NCI-H1105 (cell line): ENCODE measurements at regions not wholly inside any gene's neighbourhood (a gene's known extent, or its start where the extent isn't known, plus 50 kb on each side); places are given as distances from the start of the nearest gene placed in this dataset.

Experiments
- DNase-seq: peaks from one replicate; lab custom pipeline; 2025; lab: John Stamatoyannopoulos, UW

DNA sequence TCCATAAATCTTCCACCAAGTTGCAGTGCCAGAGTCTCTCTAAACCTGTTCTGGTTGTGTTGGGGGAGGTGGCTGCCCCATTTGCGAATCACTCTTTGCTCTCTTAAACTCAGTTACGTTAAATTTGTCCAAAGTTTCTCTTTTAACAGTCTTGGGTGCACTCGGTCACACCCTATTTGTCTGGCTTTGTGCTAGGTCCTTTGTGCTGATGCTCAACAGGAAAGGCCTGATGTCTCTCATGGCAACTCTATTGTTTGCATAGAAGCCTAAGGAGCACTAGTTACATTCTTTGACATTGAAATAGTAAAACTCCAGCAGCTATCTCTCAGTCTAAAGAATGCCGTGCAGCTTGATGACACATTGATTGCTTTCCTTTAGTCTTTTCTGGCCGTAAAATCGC lies 105.1 kb downstream of the TRMT11 start:
- DNase-seq = no peak

DNA sequence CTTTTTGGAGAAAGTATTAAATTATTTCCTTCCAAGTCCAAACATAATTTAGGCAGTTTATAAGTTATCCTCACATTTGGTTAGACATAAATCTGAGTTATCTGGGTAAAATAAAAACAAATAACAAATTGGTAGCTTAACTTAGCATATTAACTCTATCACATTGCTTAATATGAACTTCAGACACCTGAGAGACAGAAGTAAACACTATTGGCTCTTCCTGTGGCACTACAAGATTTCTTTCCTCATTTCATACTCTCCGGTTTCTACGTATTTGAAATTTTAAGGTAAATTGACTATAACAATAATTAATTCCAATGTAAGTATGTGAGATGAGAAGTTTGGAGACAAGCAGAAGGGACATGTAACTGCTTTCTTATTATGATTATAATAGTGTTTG lies 106.8 kb downstream of the TRMT11 start:
- no peak for DNase-seq

DNA sequence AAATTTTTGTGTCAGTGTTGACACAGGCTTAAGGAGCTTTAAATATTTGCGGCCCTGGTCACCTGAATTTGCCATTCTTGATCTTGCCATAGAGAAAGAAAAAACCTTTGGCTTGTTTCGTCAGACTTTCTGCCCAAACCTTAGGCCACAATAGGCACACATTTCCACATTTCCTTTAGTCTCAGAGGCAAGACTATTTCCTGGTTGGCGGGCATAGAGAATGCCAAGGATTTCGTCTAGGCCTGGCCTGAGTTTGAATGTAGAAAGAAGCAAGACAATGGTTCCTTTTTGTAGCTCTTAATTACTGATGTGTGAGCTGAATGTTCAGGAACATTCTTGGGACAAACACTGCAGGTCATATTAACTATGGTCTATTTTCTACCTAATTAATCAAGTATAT lies 108.1 kb downstream of the TRMT11 start:
- no peak for DNase-seq

DNA sequence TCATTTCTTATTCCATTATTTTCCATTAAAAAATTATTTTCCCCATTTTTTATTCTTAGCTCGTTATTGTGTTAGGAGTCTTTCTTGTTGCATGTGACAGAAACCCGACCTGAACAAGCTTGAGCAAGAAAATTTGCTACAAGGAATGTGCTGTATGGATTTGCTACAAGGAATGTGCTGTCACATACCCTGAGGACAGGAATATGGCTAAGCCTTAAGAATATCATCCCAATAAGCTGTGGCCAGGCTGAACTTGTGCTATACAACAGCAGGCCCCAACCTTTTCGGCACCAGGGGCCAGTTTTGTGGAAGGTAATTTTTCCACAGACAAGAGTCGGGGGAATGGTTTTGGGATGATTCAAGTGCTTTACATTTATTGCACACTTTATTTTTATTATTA lies 114.0 kb downstream of the TRMT11 start:
- no peak for DNase-seq

DNA sequence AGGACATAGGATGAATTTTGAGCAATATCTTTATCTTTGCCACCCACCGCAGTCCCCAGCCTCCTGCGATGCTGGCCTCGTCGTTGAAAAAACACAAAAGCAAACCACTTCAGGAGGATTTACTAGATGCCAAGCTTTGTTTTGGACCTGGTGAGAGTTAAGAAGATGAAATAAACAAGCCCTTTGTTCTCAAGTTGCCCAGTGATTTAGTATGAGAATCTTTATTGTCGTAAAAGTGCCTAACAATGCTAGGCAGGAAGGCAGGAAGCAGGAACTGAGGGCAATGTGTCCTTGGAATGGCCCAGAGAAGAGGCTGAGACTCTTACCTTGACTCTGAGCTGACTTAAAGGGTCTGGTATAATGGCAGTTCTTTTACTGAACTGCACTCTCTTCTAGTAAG lies 116.0 kb downstream of the TRMT11 start:
- no peak for DNase-seq

DNA sequence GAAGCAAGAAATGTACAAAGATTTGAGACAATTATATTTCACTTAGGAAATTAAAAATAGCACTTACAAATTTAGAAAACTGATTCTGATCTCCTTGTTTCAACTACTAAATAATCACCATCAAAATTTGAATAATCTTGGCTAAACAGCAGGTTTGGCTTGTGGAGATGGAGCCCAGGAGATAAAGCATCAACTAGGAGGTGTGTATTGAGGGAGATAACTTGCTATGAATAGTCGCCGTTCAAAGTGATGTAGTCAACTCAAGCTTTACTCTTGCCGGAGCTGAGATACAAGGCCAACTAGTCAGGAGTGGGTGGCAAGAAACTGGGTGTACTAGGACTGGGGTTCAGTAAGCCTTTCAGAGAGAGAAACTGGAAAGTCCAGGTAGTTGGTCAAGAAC lies 117.7 kb downstream of the TRMT11 start:
- no peak for DNase-seq

DNA sequence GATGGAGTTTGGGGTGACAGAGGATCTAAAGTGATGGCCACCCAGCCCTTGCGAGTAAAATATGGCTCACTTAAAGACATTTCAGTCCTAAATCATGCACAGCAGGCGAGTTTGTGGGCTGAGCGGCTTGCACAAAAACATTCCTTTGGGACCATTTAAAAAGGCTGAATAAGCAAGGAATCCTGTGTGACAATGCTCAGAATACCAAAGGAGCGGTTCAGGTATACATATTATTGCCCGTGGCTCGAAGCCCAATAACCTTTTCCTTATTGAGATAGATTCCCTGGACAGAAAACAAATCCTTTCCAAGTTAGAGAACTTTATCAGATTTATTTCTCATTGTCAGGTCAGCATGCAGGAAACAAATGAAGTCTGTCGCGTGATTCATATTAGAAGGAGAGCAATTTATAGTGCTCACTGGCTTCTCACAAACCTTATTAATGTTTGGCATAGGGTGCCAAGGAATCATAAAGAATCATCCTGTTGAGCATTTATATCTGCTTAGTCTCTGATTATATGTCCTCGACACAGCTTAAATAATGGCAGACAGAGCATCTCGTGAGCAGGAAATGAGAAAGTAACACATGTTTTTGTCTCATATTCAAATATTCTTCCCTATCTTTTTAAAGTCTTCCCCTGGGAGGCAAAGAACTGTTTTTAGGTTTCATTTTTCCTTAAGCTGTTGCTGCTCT lies 121.3 kb downstream of the TRMT11 start:
- DNase-seq = no peak

DNA sequence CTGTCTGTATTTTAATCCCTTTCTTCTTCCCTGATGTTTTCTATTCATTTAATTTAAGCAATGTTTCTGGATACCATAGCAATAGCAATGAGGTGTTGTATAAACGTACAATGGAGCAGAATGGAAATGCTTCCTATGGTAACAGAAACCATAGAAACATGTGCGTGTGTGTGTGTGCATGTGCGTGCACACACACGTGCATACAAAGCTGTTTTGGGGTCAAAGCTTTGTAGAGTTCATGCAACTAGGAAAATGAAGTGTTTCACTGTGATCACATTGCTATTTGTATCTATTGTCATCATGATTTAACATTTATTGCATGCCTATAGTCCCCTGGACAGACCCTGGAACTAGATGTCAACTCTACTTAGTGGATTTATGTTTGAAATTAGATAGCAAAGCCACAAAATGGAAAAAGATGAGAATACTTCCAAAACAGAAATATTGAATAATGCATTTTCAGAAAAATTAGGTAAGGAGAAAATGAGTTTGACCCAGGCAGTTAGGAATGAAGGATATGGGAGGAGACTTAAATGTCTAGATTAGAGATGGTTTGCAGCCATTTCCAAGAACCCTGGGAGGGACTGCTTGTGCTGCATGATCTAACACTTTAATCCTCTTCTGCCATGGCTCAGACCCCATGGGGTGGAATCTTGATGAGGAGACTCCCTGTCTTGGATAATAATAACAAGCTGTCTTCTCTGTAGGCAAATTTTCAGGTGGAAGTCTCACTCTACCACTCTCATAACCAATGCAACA lies 124.4 kb downstream of the TRMT11 start:
- DNase-seq = no peak

DNA sequence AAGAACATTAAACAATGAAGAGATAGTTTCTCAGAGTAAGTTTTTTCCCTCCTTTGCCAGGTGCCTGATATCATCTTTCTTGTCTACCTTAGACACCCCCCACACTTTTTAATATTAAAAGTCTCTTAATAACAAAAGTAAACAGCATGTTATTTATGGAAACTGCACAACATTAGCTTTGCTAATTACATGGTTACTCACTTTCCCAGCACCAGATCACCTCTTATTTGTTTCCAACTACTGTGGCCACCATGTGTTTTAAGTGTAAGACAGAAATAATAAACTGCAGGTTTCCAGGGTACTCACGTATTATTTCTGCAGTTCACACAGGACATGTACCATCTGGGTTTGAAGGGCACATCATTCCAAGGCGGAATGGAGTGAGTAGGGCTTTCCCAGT lies 125.0 kb downstream of the TRMT11 start:
- DNase-seq = no peak

DNA sequence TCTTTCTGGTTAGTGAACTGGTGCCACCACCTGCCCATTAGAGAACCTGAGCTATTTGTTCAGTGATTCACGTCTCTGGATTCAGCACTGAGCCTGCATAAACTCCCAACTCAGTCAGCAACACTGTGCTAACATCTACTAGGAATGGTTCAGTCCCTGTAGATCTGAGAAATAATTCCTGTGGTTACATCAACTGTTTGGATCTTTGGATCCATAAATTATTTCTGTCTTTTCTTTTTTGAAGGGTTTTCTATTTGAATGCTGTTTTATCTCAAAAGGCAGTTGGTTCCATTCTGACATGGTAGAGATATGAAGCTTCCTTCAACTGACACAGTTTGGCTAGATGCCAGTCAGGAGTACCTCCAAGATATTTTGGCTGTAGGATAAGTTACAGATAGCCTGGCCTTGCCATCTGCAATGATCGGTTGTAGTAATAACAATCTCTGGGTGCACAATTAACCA lies 125.9 kb downstream of the TRMT11 start:
- DNase-seq = no peak

DNA sequence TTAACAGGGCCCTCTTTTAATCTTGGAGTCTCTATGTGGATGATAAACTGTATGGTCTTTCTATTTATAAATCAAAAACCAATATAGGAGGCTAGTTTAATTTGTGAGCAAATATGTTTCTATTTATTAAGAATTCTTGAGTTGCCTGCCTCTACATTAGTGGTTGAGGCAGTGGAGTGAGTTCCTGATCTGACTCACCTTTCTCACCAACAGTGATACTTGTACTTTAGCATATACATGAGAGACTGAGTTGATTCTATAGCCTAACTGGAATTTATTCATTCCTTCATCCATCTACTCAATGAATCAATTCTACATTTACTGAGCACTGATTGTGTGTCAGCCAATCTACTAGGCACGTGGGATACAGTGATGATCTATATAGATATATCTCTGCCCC lies 126.9 kb downstream of the TRMT11 start:
- no peak for DNase-seq

DNA sequence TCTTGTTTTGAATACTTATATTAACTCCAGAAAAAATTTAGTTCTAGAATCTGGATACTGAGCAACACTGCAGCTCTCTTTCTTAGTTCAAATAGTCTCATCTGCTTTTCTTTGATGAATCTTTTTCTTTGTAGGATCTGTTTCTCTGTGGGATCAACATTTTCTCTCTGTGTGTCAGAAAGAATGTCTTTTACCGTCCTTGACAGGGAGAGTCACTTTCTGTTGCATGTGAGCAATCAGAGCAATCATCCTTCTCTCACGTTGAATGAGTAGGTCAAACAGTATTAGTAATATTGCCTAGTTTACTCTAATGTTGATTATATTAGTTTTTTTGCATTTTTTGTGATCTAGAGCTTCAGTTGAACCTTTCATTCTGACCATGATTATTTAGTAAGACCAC lies 130.9 kb downstream of the TRMT11 start:
- no peak for DNase-seq

DNA sequence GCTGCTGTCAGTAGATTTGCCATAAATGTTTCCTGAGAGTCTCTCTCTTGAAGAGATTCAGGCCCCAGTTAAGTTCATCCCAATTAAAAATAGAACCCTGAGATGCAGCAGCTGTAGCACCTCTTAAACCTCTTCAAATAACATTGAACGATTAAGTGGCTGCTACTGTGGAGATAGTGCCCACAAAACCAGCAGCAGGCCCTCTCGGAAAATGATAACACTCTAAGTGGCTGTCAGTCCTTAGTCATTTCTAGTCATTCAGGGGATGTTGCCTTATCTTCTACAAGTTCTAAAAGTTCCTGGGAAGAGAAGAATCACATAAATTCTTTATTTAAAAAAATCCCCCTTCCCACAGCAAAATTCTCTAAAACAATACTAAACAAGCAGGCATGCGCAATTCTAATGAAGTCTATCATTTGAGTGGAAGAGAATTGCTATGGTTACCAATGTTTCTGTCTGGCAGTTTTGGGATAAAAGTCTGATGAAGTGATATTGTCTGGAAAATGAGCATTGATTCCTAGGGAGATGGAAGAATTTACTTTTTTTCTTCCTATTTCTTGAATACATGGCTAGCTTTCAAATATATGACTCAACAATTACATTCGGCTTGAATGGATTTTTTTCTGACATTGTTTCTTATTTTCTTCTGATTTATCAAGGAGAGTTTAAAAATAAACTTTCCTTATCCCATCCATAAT lies 131.9 kb downstream of the TRMT11 start:
- no peak for DNase-seq

DNA sequence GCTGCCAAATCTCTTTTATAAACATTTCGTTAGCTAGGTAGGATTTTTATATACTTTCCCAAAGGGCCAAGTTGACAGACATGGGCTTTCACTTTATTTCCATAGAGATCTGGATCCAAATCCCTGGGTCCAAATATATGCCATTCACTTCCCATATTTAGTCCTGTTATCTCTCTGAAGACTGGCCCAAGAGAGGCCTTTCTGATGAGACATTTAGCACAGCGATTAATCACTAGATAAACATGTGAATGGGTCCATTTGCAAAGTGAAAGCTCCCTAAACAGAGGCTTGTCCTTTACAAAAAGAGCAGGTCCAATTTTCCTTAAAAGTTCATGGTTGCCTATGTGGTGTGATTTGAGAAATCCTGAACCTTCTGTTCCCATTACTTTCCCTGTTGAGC lies 132.6 kb downstream of the TRMT11 start:
- no peak for DNase-seq

DNA sequence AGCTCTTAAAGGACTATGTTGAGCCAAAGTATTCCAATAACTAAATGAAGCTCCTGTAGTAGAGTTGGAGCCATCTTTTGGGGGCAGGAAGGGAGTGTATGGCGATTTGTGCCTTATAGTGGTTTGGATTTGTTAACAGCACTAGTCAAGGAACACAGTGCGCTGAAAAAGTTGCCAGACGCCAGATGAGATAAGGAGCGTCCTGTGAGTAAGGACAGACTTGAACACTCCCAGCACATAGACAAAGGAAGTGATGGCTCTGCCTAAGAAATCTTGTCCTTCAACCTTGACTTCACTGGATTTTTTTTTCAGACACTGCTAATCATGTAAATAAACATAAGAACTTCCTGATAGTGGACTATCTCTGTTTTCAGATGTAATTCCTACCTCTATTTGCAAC lies 136.9 kb downstream of the TRMT11 start:
- DNase-seq = no peak

DNA sequence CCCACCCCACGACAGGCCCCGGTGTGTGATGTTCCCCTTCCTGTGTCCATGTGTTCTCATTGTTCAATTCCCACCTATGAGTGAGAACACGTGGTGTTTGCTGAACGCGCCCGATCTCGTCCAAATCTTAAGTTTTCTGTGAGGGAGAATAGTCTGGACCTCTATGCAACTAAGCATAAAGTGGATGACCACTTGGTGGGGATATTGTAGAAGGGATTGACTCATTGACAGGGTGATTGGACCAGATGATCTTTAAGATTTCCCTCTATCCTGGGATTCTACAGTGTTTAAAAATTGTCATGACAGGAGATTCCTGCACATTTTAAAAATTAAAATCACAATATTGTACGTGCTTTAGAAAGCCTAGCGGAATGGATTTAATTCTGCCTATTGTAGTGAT lies 141.3 kb downstream of the TRMT11 start:
- DNase-seq = no peak

DNA sequence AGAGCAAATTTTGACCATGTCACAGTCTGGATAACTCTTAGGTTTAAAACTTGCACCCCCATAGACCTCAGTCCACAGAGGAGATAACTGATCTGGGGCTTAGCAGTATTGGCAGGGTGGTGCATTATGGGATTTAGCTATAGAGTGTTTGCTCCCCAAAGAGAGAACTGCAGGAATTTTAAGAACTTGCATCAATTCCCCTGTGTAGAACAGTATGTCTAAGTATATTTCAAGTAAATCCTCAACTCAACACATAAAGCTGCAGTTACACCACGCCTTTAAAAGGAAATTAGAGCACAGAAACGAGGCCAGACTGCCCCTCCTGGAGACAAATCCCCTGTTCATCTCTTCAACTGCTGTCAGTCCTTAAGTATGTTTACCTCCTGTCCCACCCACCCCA lies 144.9 kb downstream of the TRMT11 start:
- DNase-seq = no peak

DNA sequence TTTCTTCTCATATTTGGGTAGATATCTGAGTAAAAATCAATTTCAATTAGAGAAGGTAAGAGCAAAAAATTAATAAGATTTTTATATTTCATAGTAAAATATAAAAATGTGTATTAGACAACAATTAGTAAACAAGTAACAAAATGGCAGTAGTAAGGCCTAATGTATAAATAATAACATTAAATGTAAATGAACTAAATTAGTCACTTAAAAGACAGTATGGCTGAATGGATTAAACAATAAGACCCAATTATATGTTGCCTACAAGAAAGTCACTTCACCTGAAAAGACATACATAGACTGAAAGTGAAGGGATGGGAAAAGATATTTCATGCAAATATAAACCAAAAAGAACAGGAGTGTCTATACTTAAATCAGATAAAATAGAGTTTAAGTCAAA lies 147.6 kb downstream of the TRMT11 start:
- no peak for DNase-seq

DNA sequence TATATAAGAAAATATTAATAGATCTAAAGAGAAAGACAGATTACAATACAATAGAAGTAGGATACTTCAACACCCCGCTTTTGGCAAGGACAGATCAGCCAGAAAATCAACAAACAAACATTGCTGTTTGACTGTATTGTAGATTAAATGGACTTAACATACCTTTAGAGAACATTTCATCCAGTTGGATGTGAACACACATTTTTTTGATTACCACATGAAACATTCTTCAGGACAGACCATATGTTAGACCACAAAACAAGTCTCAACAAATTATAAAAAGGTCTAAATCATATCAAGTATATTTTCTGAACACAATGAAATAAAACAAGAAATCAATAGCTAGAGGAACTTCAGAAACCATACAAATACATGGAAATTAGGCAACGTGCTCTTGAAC lies 148.2 kb downstream of the TRMT11 start:
- no peak for DNase-seq

DNA sequence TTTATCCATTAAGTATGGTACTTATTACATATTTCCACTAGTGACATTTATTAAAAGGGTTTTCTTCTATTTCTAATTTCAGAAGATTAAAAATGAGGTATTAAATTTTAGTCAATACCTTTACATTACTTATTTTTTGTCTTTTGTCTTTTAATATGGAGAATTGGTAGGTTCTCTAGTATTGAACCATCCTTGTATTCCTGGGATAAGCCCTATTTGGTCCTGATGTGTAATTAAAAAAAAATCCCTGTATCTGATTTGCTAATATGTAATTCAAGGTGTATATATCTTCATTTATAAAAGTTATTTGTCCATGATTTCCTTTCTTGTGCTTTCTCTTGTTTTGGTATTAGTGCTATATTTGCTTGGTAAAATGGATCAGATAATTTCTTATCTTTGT lies 153.7 kb downstream of the TRMT11 start:
- DNase-seq = no peak

DNA sequence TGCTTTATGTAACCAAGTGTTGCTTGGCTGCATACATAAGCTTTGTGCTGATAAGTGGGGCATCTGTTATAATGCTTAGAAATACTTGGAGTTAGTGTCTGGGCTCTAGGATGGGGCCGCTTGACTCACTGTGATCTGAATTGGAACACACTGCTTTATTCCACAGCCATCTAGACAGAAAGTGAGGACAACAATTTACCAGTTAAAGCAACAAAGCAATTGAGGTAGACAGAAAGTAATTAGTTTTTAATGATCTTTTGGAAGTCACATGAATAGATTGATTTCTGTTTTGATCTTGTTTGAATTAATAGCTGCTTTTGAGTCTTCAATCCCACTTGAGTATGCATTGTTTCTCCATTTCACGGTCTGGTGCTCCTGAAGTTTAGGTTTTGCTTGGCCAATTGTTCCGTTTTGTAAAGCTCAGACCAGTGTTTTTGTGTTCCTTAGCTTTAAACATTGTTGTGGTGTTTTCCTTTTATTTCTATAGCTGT lies 157.5 kb downstream of the TRMT11 start:
- peak; percentile 53 for DNase-seq

DNA sequence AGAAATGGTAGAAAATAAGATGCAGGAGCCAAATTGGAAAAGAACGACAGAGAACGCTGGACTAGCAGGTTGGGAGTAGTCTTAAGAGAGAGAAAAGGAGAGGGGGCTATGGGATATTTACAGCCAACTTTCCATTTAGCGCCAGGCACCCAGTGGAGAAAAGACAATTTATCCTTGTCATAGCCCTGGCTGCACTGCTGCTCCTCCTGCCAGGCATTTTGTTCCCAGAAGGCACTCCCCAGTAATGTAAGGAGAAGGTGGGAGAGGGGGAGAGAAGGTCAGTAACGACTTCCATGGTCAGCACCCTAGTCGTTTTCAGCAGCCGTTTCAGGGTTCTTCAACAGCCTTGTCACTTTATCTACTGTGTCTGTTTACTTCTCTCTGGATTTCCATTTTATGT lies 159.0 kb downstream of the TRMT11 start:
- DNase-seq = no peak

DNA sequence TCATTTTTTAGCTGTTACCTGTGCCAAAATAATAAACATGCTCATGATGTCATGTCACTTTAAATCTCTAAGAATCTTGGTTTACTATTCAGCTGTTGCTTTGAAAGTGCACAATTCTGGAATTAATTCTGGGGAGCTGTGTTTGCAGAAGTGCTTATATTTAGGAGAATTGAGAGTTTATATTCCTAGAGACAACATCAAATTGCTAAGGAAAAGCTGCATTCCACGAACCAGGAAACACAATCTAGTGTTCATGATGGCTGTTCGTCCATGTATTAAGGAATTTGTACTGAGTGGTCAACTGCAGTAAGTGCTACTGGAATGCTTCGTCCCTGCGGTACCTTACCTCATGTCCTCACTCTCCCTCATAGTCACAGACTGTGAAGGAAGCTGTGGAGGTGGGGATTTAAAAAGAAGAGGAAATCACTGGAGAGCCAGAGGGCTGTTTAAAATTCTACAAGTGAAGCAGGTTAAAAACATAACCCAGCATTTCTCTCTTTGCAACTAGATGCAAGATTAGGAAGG lies 161.0 kb downstream of the TRMT11 start:
- no peak for DNase-seq
